SH-SY5Y (cell line): ENCODE measurements at regions not wholly inside any gene's neighbourhood (a gene's known extent, or its start where the extent isn't known, plus 50 kb on each side); places are given as distances from the start of the nearest gene placed in this dataset.

ENCODE experiments used
- GATA2 ChIP-seq: IDR thresholded peaks from 2 replicates; pipeline ENCODE4 v1.6.1; 2011; ENCODE audit warnings: mild to moderate bottlenecking, low read depth, low read length
- GATA3 ChIP-seq: IDR thresholded peaks from 2 replicates; pipeline ENCODE4 v1.6.1; 2011; ENCODE audit warnings: low read depth, mild to moderate bottlenecking, low read length, moderate library complexity

DNA sequence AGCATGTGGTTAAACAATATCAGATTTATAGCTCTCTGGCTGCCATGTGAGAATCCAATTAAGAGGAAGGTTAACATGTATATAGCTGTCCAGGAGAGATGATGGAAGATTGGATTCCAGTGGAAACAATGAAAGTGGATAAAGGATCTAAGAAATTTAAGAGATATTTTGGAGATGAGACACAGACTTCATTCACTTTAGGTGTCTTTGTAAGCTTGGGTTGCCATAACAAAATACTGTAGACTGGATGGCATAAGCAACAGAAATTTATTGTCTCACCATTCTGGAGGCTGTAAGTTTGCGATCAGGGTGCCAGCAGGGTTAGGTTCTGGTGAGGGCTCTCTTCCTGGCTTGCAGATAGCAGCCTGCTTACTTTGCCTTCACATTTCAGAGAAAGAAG, 155.9 kb upstream of the MYOCD start:
- TF ChIP-seq GATA2 (no peak), GATA3 (no peak)
